GM19328 (cell line): ENCODE measurements at regions not wholly inside any gene's neighbourhood (a gene's known extent, or its start where the extent isn't known, plus 50 kb on each side); places are given as distances from the start of the nearest gene placed in this dataset.
"Not testable (repeated sequence)": the region's sequence is repeated elsewhere in the genome, so short reads cannot be mapped to it uniquely, and the experiment has no call there.

Source experiments
- ATAC-seq: cut with Tn5 transposase; IDR thresholded peaks from one replicate; pipeline ENCODE4 v1.9.1; 2021; ENCODE audit warnings: mild to moderate bottlenecking, moderate library complexity; ENCODE audit not compliant: unreplicated experiment

GRCh38 chr7:127530148-127530547 lies 55.2 kb downstream of the GCC1 start:
- ATAC-seq = no peak

DNA sequence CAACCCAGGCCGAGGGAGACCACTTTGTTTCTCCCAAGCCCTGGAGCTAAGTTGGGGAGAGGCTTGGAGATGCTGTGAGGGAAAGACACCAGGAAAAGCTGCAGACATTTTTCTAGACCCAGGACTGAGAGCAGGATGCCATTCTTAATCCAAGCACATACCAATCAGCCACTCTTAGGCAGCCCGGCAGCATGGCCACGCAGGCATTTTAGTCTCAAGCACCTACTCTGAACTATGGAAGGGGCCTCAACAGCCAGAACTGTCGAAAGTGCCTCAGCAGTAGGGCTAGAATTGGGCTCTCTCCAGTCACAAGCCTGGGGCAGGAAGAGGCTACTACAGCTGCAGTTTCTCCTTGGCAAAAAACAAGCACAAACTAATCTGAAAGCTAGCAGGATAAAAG lies 57.8 kb downstream of the GCC1 start:
- no peak for ATAC-seq

- no peak for ATAC-seq
Observed at GRCh38 chr7:127525866-127526480, 59.4 kb downstream of the GCC1 start.

DNA sequence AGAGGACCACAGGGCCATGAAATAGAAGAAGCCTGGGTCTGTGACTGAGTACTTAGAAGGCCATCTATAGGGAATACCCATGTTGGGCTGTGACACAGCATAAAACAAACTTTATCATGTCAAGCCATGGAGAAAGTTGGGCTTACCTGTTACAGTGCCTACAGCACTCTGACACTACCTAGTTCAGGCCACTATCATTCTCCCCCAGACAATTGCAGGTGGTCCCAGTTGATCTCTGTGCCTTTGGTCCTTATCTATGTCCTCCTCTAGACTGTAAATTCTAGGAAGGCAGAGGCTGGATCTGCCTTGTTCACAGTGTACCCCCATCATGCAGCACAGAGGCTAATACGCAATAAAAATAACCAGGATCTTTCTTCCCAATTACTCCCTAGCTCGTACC lies 69.1 kb downstream of the GCC1 start:
- ATAC-seq = no peak

DNA sequence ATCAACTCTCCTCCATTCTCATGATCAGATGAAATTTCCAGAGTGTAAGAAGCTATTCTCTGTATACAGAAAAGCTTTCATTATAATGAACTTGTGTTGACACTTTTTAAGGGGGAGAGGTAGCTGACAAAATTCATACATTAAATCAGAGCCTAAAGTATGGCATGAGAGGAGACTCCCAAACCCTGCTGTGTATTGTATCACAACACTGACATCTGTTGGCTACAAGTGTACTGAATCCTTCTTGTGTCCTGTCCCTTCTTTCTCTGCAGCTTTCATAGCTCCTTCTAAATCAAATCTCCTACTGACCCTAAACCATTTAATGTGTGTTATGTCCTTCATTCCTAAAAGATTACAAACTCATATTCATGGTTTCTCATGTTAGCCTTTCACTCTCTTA lies 70.9 kb downstream of the GCC1 start:
- ATAC-seq = no peak

- ATAC-seq = no peak
Observed at GRCh38 chr7:127513311-127513710, 72.1 kb downstream of the GCC1 start.

DNA sequence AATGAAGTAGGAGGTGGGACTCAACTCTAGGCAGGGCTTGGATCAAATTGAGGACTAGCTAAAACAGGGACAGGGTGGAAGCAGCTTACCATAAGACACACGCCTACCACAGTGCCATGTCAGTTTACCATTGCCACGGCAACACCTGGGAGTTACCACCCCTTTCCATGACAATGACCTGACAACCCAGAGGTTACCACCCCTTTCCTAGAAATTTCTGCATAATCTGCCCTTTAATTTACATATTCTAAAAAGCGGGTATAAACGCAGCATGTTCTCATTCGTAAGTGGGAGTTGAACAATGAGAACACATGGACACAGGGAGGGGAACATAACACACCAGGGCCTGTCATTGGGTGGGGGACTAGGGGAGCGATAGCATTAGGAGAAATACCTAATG lies 72.7 kb downstream of the GCC1 start:
- no peak for ATAC-seq

DNA sequence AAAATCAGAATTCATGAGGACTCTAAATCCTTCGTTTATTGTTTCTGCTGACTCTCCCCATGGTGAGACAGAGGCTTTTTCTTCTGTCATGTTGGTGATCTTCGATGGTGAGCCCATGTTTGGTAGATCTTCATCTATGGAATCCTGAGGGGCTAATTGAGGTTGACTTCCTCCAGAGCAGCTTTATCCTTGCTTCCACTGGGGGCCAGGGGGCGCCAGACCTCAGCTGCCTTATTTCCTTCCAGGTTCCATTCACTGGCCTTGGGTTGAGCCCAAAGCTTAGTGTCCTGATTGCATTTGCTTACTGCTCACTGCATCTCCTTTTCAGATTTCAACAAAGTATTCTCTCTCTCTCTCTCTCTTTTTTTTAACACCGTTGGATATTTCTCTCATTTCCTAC lies 80.7 kb downstream of the GCC1 start:
- ATAC-seq = no peak

GRCh38 chr7:127501817-127502216 lies 83.6 kb downstream of the GCC1 start:
- ATAC-seq = no peak

GRCh38 chr7:127487381-127487780 lies 94.9 kb upstream of the ZNF800 start:
- no peak for ATAC-seq

GRCh38 chr7:127486654-127487053 lies 94.1 kb upstream of the ZNF800 start:
- no peak for ATAC-seq

DNA sequence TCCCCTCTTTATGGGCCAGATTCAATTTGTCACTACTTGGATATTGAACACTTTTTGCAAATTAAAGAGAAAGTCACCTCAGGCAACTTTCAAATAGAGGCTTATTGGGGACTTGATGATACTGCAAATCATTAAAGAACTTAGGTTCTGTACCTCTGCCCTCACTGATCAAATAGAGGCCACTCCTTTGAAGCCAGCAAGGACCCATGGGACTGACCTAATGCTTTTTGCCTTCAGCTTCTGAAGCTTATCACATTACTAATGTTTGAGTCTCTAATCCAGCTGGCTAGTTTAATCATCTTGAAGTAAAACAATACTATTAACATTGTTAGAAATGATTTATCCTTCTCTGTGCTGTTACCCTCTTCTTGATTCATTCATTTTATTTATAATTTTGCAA lies 93.0 kb upstream of the ZNF800 start:
- no peak for ATAC-seq

- no peak for ATAC-seq
Observed at GRCh38 chr7:127484954-127485353, 92.4 kb upstream of the ZNF800 start.

- ATAC-seq = no peak
Observed at GRCh38 chr7:127478461-127478860, 86.0 kb upstream of the ZNF800 start.

GRCh38 chr7:127478024-127478355 lies 85.5 kb upstream of the ZNF800 start:
- no peak for ATAC-seq

GRCh38 chr7:127477295-127478023 lies 85.0 kb upstream of the ZNF800 start:
- ATAC-seq = no peak

DNA sequence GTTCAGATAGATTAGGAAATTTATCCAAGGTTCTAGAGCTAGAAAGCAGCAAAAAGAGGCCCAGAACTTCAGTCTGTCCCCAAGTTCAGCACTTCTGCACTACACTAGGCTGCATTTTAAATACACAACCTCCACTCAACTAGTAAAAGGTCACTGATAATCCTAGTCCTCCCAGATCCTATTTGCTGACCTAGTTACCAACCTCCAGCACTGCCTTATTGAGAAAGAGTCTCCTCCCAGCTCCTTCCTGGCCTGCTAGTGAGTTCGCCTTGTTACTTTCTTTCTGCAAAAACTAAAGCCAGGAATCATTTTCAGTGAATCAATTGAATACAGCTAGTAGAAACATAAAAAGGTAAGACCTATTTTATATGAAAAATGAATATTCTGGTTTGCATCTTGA lies 84.1 kb upstream of the ZNF800 start:
- ATAC-seq = no peak

DNA sequence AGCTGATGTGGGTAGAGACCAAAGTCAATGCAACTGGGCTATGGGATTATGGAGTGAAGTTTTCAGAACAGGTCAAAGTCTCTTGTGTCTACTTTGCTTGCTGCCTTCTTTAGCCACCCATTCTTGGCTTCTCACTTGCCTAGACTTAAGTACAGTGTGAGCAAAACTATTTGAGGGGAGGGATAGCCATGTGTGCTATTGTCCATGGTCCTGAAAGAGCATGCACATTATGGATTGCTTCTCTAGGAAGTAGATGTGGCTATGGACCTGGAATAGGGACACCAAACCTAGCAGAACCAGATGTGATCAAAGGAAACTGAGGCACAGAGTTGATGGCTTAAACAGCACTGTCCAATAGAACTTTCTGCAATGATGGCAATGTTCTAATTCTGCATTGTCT lies 81.9 kb upstream of the ZNF800 start:
- no peak for ATAC-seq

DNA sequence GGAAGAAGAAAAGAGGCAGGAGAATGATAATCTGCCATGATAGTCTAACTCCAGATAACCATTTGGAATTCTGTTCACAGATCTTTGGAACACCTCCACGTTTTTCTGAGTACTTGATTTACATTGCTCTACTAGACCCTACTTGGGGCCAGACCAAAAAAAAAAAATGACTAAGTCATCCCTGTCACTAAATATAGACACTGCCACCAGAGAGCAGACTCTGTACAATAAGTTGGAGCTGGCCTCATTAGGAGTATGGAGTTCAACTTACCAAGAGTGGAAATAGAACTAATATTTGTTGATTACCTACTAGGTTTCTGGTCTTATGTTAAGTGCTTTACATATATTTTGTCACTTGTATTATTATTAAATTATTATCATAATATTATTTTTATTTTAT lies 80.9 kb upstream of the ZNF800 start:
- no peak for ATAC-seq

DNA sequence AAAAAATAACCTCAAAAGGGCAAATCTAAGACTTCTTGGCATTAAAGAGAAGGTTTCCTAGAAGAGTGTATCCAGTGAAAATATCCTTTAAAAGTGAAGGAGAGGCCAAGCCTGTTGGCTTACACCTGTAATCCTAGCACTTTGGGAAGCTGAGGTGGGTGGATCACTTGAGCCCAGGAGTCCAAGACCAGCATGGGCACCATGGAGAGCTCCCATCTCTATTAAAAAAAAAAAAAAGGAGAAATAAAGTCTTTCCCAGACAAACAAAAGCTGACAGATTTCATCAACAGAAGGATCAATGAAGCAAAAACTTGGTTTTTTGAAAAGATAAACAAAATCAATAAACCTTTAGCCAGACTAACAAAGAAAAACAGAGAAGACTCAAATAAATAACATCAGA lies 67.6 kb upstream of the ZNF800 start:
- no peak for ATAC-seq

GRCh38 chr7:127451258-127451657 lies 58.8 kb upstream of the ZNF800 start:
- ATAC-seq = not testable (repeated sequence)

DNA sequence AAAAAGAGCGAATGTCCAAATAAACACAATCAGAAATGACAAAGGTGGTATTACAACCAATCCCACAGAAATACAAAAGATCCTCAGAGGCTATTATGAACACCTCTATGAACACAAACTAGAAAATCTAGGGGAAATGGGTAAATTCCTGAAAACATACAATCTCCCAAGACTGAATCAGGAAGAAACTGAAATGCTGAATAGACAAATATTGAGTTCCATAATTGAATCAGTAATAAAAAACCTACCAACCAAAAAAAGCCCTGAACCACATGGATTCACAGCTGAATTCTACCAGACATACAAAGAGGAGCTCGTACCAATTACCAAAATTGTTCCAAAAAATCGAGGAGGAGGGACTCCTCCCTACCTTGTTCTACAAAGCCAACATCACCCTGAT lies 56.1 kb upstream of the ZNF800 start:
- no peak for ATAC-seq

- ATAC-seq = peak; percentile 100
Observed at GRCh38 chr7:127447326-127447945, 54.9 kb upstream of the ZNF800 start.
